ENCODE measurements at regions not wholly inside any gene's neighbourhood (a gene's known extent, or its start where the extent isn't known, plus 50 kb on each side); places are given as distances from the start of the nearest gene placed in this dataset.
"Not testable (repeated sequence)": the region's sequence is repeated elsewhere in the genome, so short reads cannot be mapped to it uniquely, and the experiment has no call there.

- no peak overlapping the region for H3K27ac ChIP-seq (ENCODE audit: low read depth)
- 65% methylated on average over 2 of the region's 2 CpGs for WGBS
- no peaks in the 10 kb centered on the region for H3K4me1 ChIP-seq (ENCODE audit: insufficient read depth)
- H3K36me3 ChIP-seq (ENCODE audit: insufficient read depth) = no peaks in the 10 kb centered on the region
- no peak overlapping the region for H3K4me3 ChIP-seq (ENCODE audit: low read depth, low read length)
- no peak for DNase-seq (ENCODE audit: extremely low spot score)
Measured at GRCh38 chr2:76170856-76171255, 460.1 kb upstream of the GCFC2 start.

GRCh38 chr2:76170009-76170384 lies 459.3 kb upstream of the GCFC2 start:
- Histone ChIP-seq H3K27ac (ENCODE audit: low read depth) (no peak overlapping the region), H3K36me3 (ENCODE audit: insufficient read depth) (no peaks in the 10 kb centered on the region), H3K4me3 (ENCODE audit: low read depth, low read length) (no peak overlapping the region), H3K4me1 (ENCODE audit: insufficient read depth) (no peaks in the 10 kb centered on the region)
- 55% methylated on average over 1 of the region's 1 CpG for WGBS
- DNase-seq (ENCODE audit: extremely low spot score) = no peak

DNA sequence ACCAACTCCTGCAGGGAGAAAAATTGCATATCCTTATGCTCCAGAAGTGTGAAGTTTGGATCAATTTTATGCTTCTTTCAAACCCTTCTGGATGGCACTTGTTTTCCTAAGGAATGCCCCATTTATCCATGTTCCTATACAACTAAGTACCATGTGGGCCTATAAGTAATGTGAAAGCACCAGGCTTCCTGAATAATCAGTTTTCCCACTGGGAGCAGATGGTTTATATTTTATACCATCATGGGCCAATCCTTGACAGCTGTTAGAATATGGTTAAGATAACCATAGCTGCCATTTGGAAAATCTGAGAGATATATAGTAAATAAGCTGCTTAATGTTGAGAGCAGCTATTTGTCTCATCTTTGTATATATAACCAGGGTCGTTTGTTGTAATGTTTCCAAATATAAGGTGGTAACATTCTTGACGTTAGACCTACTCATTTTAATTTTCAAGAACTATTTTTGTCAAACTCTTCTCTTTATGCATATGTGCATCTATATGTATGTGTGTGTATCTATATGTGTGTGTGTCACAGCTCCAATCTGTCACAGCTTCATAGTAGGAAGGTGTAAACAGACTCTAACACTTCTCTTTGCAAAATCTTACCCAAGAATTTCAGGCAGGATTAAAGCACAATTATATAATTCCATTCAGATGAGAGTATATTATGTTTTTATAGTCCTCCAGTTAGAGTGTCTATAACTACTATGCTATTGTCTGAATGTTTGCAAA lies 458.7 kb upstream of the GCFC2 start:
- no peaks in the 10 kb centered on the region for H3K4me1 ChIP-seq (ENCODE audit: insufficient read depth)
- DNase-seq (ENCODE audit: extremely low spot score) = no peak
- H3K4me3 ChIP-seq (ENCODE audit: low read depth, low read length) = no peak overlapping the region
- no peak overlapping the region for H3K27ac ChIP-seq (ENCODE audit: low read depth)
- no peaks in the 10 kb centered on the region for H3K36me3 ChIP-seq (ENCODE audit: insufficient read depth)
- 29% methylated on average over 2 of the region's 2 CpGs for WGBS

DNA sequence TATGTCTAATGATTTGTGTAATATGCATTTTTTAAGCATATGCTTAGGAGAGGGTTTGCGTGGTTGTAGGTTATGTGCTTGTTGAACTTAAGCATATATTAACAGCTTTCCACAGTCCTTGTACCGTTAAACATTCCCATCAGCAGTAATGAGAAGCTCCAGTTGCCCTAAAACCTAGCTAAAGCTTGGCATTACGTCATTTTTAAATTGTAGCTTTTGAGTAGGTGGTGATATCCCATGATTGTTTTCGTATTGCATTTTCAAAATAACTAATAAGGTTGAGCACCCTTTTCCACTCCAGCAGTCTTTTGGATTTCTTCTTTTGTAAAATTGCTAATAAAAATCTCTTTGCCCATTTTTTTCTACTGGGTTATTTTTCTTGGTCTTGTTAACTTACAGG lies 453.1 kb upstream of the GCFC2 start:
- H3K27ac ChIP-seq (ENCODE audit: low read depth) = no peak overlapping the region
- H3K36me3 ChIP-seq (ENCODE audit: insufficient read depth) = no peaks in the 10 kb centered on the region
- WGBS = 82% methylated on average over 4 of the region's 4 CpGs
- no peaks in the 10 kb centered on the region for H3K4me1 ChIP-seq (ENCODE audit: insufficient read depth)
- no peak overlapping the region for H3K4me3 ChIP-seq (ENCODE audit: low read depth, low read length)
- no peak for DNase-seq (ENCODE audit: extremely low spot score)

GRCh38 chr2:76160670-76161069 lies 450.0 kb upstream of the GCFC2 start:
- DNase-seq (ENCODE audit: extremely low spot score) = no peak
- 77% methylated on average over 3 of the region's 3 CpGs for WGBS
- Histone ChIP-seq H3K4me3 (ENCODE audit: low read depth, low read length) (no peak overlapping the region), H3K27ac (ENCODE audit: low read depth) (no peak overlapping the region), H3K36me3 (ENCODE audit: insufficient read depth) (no peaks in the 10 kb centered on the region), H3K4me1 (ENCODE audit: insufficient read depth) (no peaks in the 10 kb centered on the region)

DNA sequence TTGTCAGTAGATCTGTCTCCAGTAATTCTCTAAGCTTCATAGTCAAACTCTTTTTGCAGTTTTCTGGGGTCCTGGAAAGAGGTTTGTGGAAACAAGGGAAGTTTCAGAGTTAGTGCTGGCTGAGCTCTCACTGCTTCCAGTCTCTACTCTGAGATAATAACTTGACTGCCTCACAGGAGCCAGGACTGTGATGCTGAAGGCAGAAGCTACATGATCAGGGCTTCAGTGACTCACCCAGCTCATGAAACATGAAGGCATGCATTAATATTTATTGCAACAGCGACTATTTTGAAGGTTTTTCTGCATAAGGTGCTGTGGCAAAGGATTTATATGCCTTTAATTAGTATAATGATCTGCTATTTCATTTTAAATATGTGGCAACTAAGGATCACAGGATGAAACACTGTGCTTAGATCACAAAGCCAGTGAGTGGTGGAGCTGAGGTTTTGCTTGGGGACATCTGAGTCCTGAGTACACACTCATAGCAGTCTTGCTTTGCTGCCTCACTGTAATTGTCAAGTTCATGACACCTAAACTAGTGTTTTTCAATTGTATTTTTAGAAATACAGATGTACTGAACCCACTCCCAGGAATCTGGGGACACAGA lies 448.4 kb upstream of the GCFC2 start:
- no peak overlapping the region for H3K27ac ChIP-seq (ENCODE audit: low read depth)
- WGBS = 67% methylated on average over 1 of the region's 1 CpG
- no peak for DNase-seq (ENCODE audit: extremely low spot score)
- H3K4me3 ChIP-seq (ENCODE audit: low read depth, low read length) = no peak overlapping the region
- H3K36me3 ChIP-seq (ENCODE audit: insufficient read depth) = no peaks in the 10 kb centered on the region
- H3K4me1 ChIP-seq (ENCODE audit: insufficient read depth) = no peaks in the 10 kb centered on the region

GRCh38 chr2:76157531-76157930 lies 446.8 kb upstream of the GCFC2 start:
- DNase-seq (ENCODE audit: extremely low spot score) = no peak
- Histone ChIP-seq H3K4me3 (ENCODE audit: low read depth, low read length) (no peak overlapping the region), H3K36me3 (ENCODE audit: insufficient read depth) (no peaks in the 10 kb centered on the region), H3K4me1 (ENCODE audit: insufficient read depth) (no peaks in the 10 kb centered on the region), H3K27ac (ENCODE audit: low read depth) (no peak overlapping the region)
- 65% methylated on average over 2 of the region's 2 CpGs for WGBS

DNA sequence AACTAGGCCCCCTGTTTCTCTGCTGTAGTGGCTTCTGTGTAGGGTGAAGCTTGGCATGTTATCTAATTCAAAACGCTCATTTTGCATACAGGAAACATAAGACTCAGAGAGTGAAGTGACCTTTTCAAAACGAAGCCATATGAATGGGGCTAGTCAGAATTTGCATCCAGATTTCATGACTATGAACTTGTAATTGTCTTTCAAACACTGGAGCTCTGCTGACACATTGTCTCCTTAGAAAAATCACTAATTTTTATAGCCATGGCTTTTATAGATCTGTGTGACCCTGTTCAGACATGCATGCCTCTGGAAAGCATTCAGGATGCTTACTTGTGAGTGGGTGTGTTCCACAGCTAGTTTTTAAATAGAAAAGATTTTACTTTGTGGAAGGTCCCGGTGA lies 444.3 kb upstream of the GCFC2 start:
- H3K4me3 ChIP-seq (ENCODE audit: low read depth, low read length) = no peak overlapping the region
- H3K27ac ChIP-seq (ENCODE audit: low read depth) = no peak overlapping the region
- H3K36me3 ChIP-seq (ENCODE audit: insufficient read depth) = no peaks in the 10 kb centered on the region
- 56% methylated on average over 3 of the region's 3 CpGs for WGBS
- DNase-seq (ENCODE audit: extremely low spot score) = no peak
- no peaks in the 10 kb centered on the region for H3K4me1 ChIP-seq (ENCODE audit: insufficient read depth)

DNA sequence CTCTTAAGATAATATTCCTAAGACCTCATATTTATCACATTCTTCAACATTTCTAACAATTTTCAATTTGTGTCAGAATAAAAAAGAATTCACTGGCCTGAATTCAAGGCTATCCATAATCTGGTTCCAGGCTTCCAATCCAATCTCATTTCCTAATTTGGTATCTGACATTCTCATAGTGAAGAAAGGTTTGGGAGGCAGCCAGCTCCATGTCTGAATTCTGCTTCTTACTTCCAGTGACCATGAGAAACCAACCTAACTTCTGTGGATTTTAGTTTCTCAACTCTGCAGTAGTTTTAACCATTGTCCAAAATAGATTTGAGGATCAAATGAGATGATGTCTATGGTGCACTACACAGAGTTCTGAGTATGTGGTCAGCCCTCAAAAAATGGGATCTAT lies 439.1 kb upstream of the GCFC2 start:
- Histone ChIP-seq H3K4me1 (ENCODE audit: insufficient read depth) (no peaks in the 10 kb centered on the region), H3K36me3 (ENCODE audit: insufficient read depth) (no peaks in the 10 kb centered on the region), H3K27ac (ENCODE audit: low read depth) (no peak overlapping the region), H3K4me3 (ENCODE audit: low read depth, low read length) (no peak overlapping the region)
- DNase-seq (ENCODE audit: extremely low spot score) = no peak

GRCh38 chr2:76139303-76139702 lies 428.6 kb upstream of the GCFC2 start:
- not testable (repeated sequence) for H3K4me3 ChIP-seq (ENCODE audit: low read depth, low read length); H3K4me1 ChIP-seq (ENCODE audit: insufficient read depth); H3K36me3 ChIP-seq (ENCODE audit: insufficient read depth); DNase-seq (ENCODE audit: extremely low spot score); H3K27ac ChIP-seq (ENCODE audit: low read depth)
- 59% methylated on average over 3 of the region's 3 CpGs for WGBS

DNA sequence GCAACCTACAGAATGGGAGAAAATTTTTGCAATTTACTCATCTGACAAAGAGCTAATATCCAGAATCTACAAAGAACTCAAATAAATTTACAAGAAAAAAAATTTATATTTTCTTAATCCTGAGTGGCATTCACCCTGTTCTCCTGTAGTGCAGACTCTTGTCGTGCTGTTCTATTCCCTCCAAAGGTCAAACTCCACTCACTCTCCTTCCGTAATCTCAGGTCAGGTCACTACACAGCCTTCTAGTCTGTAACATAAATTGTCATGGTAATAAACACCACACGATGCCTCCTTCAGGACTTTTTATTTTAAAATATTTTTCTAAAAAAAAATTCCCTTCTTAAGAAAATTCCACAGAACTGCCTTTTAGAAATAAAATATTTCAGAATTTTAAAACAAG lies 417.9 kb upstream of the GCFC2 start:
- H3K27ac ChIP-seq (ENCODE audit: low read depth) = no peak overlapping the region
- H3K4me1 ChIP-seq (ENCODE audit: insufficient read depth) = no peaks in the 10 kb centered on the region
- DNase-seq (ENCODE audit: extremely low spot score) = no peak
- no peak overlapping the region for H3K4me3 ChIP-seq (ENCODE audit: low read depth, low read length)
- no peaks in the 10 kb centered on the region for H3K36me3 ChIP-seq (ENCODE audit: insufficient read depth)
- WGBS = 67% methylated on average over 3 of the region's 3 CpGs

DNA sequence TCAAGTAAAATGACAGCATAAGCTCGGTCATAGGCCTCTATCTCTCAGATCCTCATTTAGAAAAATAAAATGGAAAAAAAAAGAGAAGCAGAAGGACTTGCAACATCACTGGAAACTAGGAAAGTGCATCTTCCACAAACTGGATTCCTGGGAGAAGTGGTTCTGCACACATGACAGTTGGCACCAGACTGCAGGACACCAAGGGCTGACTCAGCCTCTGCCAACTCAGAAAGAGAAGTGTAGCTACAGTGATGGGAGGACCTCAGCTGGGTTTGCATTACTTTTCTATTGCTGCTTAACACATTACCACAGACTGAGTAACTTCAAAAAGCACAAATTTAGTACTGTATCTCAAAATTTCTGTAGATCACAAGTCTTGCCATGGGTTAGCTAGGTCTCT lies 409.5 kb upstream of the GCFC2 start:
- Histone ChIP-seq H3K4me3 (ENCODE audit: low read depth, low read length) (no peak overlapping the region), H3K27ac (ENCODE audit: low read depth) (no peak overlapping the region), H3K36me3 (ENCODE audit: insufficient read depth) (no peaks in the 10 kb centered on the region), H3K4me1 (ENCODE audit: insufficient read depth) (no peaks in the 10 kb centered on the region)
- WGBS = 62% methylated on average over 1 of the region's 1 CpG
- no peak for DNase-seq (ENCODE audit: extremely low spot score)

DNA sequence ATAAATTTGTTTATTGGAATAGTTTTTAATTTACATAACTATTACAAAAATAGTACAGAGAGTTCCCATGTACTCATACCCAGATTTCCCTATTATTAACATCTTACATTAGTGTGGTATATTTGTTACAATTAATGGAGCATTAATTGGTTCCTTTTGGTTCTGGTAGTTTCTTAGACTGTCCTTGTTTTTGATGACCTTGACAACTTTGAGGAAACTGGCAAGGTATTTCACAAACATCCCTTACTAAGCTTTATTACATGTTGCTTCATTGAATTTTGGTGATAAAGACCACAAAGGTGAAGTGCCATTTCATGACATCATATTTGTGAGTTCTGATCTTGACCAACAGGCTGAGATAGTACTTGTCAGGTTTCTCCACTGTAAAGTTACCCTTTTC lies 379.0 kb upstream of the GCFC2 start:
- Histone ChIP-seq H3K36me3 (ENCODE audit: insufficient read depth) (no peaks in the 10 kb centered on the region), H3K27ac (ENCODE audit: low read depth) (no peak overlapping the region), H3K4me3 (ENCODE audit: low read depth, low read length) (no peak overlapping the region), H3K4me1 (ENCODE audit: insufficient read depth) (no peaks in the 10 kb centered on the region)
- DNase-seq (ENCODE audit: extremely low spot score) = no peak

GRCh38 chr2:76083248-76083647 lies 372.5 kb upstream of the GCFC2 start:
- H3K4me3 ChIP-seq (ENCODE audit: low read depth, low read length) = no peak overlapping the region
- WGBS = 33% methylated on average over 2 of the region's 2 CpGs
- DNase-seq (ENCODE audit: extremely low spot score) = no peak
- no peaks in the 10 kb centered on the region for H3K36me3 ChIP-seq (ENCODE audit: insufficient read depth)
- no peak overlapping the region for H3K27ac ChIP-seq (ENCODE audit: low read depth)
- H3K4me1 ChIP-seq (ENCODE audit: insufficient read depth) = no peaks in the 10 kb centered on the region

GRCh38 chr2:76082509-76082908 lies 371.8 kb upstream of the GCFC2 start:
- DNase-seq (ENCODE audit: extremely low spot score) = no peak
- no peaks in the 10 kb centered on the region for H3K36me3 ChIP-seq (ENCODE audit: insufficient read depth)
- no peaks in the 10 kb centered on the region for H3K4me1 ChIP-seq (ENCODE audit: insufficient read depth)
- WGBS = 52% methylated on average over 3 of the region's 3 CpGs
- no peak overlapping the region for H3K27ac ChIP-seq (ENCODE audit: low read depth)
- no peak overlapping the region for H3K4me3 ChIP-seq (ENCODE audit: low read depth, low read length)
